ENCODE measurements at regions not wholly inside any gene's neighbourhood (a gene's known extent, or its start where the extent isn't known, plus 50 kb on each side); places are given as distances from the start of the nearest gene placed in this dataset.

GRCh38 chr1:82258887-82259286 lies 458.2 kb downstream of the ADGRL2 start:
- Mint-ChIP-seq H3K4me1 (ENCODE audit: low read depth, unreplicated experiment) (no peaks in the 10 kb centered on the region), H3K9me3 (ENCODE audit: low read depth, unreplicated experiment) (no peaks in the 10 kb centered on the region), H3K27ac (ENCODE audit: unreplicated experiment) (no peak overlapping the region), H3K27me3 (ENCODE audit: unreplicated experiment) (no peaks in the 10 kb centered on the region), H3K4me3 (ENCODE audit: low read depth, unreplicated experiment) (no peak overlapping the region), H3K36me3 (ENCODE audit: insufficient read depth, unreplicated experiment) (no peaks in the 10 kb centered on the region)
- no peak for DNase-seq
- intact Hi-C loops (cut with micrococcal nuclease; ENCODE audit: unreplicated experiment) = no loop called here
- BruUV-seq (replicated peaks) = no TSS peak
- CTCF ChIA-PET = interaction anchor here (0.5 kb wide), 1 partner anchor 567 kb away, joined by 3 read pairs; no protein-coding TSS in a partner anchor
- no peak for TF ChIP-seq CTCF (IDR thresholded peaks at IDR 0.05; ENCODE audit: unreplicated experiment)

- Mint-ChIP-seq H3K4me3 (ENCODE audit: low read depth, unreplicated experiment) (no peak overlapping the region), H3K9me3 (ENCODE audit: low read depth, unreplicated experiment) (peaks cover 4% of the 10 kb centered on the region), H3K27ac (ENCODE audit: unreplicated experiment) (no peak overlapping the region), H3K36me3 (ENCODE audit: insufficient read depth, unreplicated experiment) (no peaks in the 10 kb centered on the region), H3K27me3 (ENCODE audit: unreplicated experiment) (no peaks in the 10 kb centered on the region), H3K4me1 (ENCODE audit: low read depth, unreplicated experiment) (no peaks in the 10 kb centered on the region)
- TF ChIP-seq CTCF (IDR thresholded peaks at IDR 0.05; ENCODE audit: unreplicated experiment) = no peak
- CTCF ChIA-PET = no interaction called here
- DNase-seq = no peak
- BruUV-seq (replicated peaks) = no TSS peak
- intact Hi-C loops (cut with micrococcal nuclease; ENCODE audit: unreplicated experiment) = no loop called here
These were observed 445.3 kb downstream of the ADGRL2 start for GRCh38 chr1:82246050-82246449.

GRCh38 chr1:82245345-82246014 lies 444.7 kb downstream of the ADGRL2 start:
- Mint-ChIP-seq H3K9me3 (ENCODE audit: low read depth, unreplicated experiment) (peaks cover 4% of the 10 kb centered on the region), H3K36me3 (ENCODE audit: insufficient read depth, unreplicated experiment) (no peaks in the 10 kb centered on the region), H3K4me1 (ENCODE audit: low read depth, unreplicated experiment) (no peaks in the 10 kb centered on the region), H3K27me3 (ENCODE audit: unreplicated experiment) (no peaks in the 10 kb centered on the region), H3K4me3 (ENCODE audit: low read depth, unreplicated experiment) (no peak overlapping the region), H3K27ac (ENCODE audit: unreplicated experiment) (no peak overlapping the region)
- TF ChIP-seq CTCF (IDR thresholded peaks at IDR 0.05; ENCODE audit: unreplicated experiment) = no peak
- intact Hi-C loops (cut with micrococcal nuclease; ENCODE audit: unreplicated experiment) = no loop called here
- DNase-seq = no peak
- CTCF ChIA-PET = no interaction called here
- BruUV-seq (replicated peaks) = no TSS peak

GRCh38 chr1:82240571-82240970 lies 439.8 kb downstream of the ADGRL2 start:
- no peak overlapping the region for H3K27ac Mint-ChIP-seq (ENCODE audit: unreplicated experiment)
- H3K4me1 Mint-ChIP-seq (ENCODE audit: low read depth, unreplicated experiment) = no peaks in the 10 kb centered on the region
- no peaks in the 10 kb centered on the region for H3K9me3 Mint-ChIP-seq (ENCODE audit: low read depth, unreplicated experiment)
- CTCF ChIA-PET = no interaction called here
- H3K27me3 Mint-ChIP-seq (ENCODE audit: unreplicated experiment) = no peaks in the 10 kb centered on the region
- DNase-seq = no peak
- no peak for TF ChIP-seq CTCF (IDR thresholded peaks at IDR 0.05; ENCODE audit: unreplicated experiment)
- intact Hi-C loops (cut with micrococcal nuclease; ENCODE audit: unreplicated experiment) = no loop called here
- BruUV-seq (replicated peaks) = no TSS peak
- no peak overlapping the region for H3K4me3 Mint-ChIP-seq (ENCODE audit: low read depth, unreplicated experiment)
- no peaks in the 10 kb centered on the region for H3K36me3 Mint-ChIP-seq (ENCODE audit: insufficient read depth, unreplicated experiment)
